ENCODE measurements at regions not wholly inside any gene's neighbourhood (a gene's known extent, or its start where the extent isn't known, plus 50 kb on each side); places are given as distances from the start of the nearest gene placed in this dataset.

DNA sequence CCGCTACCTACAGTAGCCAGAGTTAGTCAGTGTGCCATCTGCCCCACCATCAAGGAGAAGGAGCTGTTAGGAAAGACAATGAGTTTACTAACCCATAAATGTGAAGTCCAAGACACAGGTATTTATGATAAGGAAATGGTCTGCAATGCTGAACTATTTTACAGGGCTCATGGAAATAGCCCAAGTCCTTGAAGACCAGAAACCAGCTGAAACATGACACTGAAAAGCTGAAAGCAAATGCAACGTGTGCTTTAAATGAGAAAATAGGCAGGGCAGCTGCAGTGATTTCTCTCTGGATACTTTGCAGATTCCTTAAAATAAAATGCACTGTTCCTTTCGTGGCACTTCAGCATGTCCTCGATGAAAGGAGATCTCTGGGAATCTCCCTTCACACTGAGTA, 256.4 kb upstream of the TCF4 start:
- TF ChIP-seq, protein P1, sequence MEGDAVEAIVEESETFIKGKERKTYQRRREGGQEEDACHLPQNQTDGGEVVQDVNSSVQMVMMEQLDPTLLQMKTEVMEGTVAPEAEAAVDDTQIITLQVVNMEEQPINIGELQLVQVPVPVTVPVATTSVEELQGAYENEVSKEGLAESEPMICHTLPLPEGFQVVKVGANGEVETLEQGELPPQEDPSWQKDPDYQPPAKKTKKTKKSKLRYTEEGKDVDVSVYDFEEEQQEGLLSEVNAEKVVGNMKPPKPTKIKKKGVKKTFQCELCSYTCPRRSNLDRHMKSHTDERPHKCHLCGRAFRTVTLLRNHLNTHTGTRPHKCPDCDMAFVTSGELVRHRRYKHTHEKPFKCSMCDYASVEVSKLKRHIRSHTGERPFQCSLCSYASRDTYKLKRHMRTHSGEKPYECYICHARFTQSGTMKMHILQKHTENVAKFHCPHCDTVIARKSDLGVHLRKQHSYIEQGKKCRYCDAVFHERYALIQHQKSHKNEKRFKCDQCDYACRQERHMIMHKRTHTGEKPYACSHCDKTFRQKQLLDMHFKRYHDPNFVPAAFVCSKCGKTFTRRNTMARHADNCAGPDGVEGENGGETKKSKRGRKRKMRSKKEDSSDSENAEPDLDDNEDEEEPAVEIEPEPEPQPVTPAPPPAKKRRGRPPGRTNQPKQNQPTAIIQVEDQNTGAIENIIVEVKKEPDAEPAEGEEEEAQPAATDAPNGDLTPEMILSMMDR (IDR thresholded peaks at IDR 0.05; ENCODE audit: insufficient read depth, low read length, poor library complexity, severe bottlenecking), result no peak
- no peak for TF ChIP-seq EZH2phosphoT487 (conservative IDR thresholded peaks at IDR 0.05; ENCODE audit: low read length)

All from SU-DHL-6 (cell line).